NCI-H524 treated with DMSO at 0.1 percent for 48 hours (cell line): ENCODE measurements at regions not wholly inside any gene's neighbourhood (a gene's known extent, or its start where the extent isn't known, plus 50 kb on each side); places are given as distances from the start of the nearest gene placed in this dataset.
A peak's percentile ranks its signal among the peaks of the same experiment; 100 is the strongest.
"Not testable (repeated sequence)": the region's sequence is repeated elsewhere in the genome, so short reads cannot be mapped to it uniquely, and the experiment has no call there.

Experiments
- DNase-seq: peaks from one replicate; lab custom pipeline; 2025; lab: John Stamatoyannopoulos, UW

- no peak for DNase-seq
Measured at GRCh38 chr6:4655196-4656025, 120.8 kb upstream of the CDYL start.

DNA sequence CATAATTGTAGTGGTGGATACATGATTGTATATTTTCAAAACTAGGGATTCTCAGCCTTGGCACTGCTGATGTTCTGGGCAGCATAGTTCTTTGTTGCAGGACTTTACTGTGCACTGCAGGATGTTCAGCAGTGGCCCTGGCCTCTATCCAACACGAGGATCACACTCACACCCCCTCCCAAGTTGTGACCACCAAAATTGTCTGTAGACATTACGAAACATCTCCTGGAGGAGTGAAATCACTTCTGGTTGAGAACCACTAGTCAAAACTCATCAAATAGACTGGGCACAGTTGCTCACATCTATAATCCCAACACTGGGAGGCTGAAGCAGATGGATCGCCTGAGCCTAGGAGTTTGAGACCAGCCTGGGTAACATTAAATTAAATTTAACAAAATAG lies 123.1 kb upstream of the CDYL start:
- no peak for DNase-seq

- DNase-seq, result no peak
Measured at GRCh38 chr6:4651831-4652467, 124.3 kb upstream of the CDYL start.

GRCh38 chr6:4649728-4650127 lies 126.5 kb upstream of the CDYL start:
- DNase-seq, result no peak

- peak; percentile 54 for DNase-seq
Measured at GRCh38 chr6:4647414-4648365, 128.5 kb upstream of the CDYL start.

- DNase-seq, result no peak
Measured at GRCh38 chr6:4645713-4646360, 130.4 kb upstream of the CDYL start.

- no peak for DNase-seq
Measured at GRCh38 chr6:4644996-4645395, 131.2 kb upstream of the CDYL start.

DNA sequence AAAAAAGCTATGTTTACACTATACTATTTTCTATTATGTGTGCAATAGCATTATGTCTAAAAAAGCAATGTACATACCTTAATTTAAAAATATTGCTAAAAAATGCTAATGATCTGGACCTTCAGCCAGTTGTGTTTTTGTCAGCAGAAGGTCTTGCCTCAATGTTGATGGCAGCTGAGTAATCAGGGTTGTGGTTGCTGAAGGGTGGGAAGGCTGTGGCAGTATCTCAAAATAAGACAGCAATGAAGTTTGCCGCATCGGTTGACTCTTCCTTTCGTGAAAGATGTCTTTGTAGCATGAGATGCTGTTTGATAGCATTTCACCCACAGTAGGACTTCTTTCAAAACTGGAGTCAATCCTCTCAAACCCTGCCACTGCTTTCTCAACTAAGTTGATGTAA lies 134.7 kb upstream of the CDYL start:
- no peak for DNase-seq

DNA sequence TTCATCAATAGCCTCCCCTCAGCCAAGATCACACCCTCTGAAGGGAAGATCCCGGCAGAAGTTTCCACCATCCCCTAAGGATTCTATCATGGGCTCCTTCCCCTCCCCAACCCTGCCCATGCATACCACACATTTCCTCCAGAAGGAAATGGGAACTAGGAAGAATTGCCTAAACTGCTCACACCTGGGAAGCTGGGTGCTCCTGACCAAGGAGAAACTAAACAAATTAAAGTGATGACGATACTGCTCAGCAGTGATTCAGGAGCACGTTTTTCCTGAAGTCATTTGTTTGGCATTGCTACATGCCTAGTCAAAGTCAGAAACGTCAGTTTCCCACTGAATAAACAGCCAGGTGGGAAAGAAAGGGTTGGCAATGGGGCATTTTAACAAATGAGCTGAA lies 136.1 kb upstream of the CDYL start:
- no peak for DNase-seq

DNA sequence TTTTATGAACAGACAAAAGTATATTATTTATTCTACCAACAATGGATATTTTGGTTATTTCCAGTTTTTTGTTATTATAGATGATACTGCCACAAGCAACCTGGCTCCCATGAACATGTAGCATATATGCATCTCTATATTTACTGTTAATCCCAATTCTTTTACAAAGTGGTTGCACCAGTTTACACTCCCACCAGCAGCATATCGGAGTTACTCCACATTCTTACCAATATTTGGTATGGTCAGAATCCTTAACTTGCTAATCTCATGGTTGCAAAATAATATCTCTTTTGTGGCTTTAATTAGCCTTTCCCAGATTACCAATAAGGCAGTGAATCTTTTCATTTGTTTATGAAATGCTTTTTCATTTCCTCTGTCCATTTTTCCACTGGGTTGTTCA lies 137.6 kb upstream of the CDYL start:
- DNase-seq, result no peak

GRCh38 chr6:4637691-4638433 lies 138.3 kb upstream of the CDYL start:
- DNase-seq, result no peak

- no peak for DNase-seq
Measured at GRCh38 chr6:4636881-4637224, 139.4 kb upstream of the CDYL start.

GRCh38 chr6:4636191-4636880 lies 139.9 kb upstream of the CDYL start:
- no peak for DNase-seq

DNA sequence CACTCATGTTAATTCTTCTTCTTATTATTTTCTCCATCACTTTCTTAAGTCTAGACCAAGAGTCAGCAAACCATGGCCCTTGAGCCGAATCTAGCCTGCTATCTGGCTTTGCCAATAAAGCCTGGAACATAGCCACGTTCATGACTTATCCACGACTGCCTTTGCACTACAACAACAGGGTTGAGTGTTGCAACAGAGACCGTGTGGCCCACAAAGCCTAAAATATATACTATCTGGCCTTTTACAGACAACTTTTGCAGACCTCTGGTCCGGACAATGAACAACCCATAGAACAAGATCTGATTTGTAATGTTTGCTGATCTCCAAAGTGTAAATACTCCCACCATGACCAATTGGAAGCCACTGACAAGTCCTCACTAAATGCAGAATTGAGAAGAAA lies 140.5 kb upstream of the CDYL start:
- DNase-seq, result no peak

DNA sequence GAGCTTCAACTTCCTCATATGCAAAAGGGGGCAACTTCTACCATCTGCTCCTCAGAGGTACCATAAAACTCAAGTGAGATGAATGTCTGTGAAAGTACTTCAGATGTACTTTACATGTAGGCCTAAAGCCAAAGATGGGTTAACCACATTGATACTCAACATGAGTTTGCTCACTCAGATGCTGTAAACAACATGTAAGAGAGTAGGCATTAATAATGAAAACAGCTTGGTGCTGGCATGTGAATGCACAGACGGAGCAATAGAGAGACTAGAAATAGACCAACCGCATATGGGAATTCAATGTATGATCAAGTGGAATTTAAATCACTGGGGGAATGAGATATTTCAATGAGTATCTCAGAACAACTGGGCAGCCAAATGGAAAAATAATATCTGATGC lies 143.8 kb upstream of the CDYL start:
- DNase-seq, result peak; percentile 77

- not testable (repeated sequence) for DNase-seq
Measured at GRCh38 chr6:4629789-4630188, 146.4 kb upstream of the CDYL start.

DNA sequence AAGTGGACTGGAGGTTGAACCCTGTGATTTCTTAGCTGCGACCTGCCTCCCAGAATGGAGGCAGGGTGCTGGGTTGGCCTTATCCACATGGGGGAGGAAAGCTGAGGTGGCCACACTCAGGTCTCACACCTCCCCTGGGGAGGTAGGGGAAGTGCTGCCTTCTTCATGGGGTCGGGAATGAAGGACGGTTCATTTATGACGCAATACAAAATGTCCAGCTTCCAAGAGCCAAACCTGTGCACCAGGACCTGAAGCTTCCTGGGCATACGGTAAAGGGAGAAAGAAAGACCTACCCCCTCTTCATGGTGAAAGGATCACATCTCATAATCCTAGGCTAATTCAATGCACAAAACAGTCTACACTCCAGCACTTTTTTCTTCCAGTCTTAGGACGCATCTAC lies 150.6 kb upstream of the CDYL start:
- no peak for DNase-seq

GRCh38 chr6:4624726-4625125 lies 151.5 kb upstream of the CDYL start:
- DNase-seq, result no peak

DNA sequence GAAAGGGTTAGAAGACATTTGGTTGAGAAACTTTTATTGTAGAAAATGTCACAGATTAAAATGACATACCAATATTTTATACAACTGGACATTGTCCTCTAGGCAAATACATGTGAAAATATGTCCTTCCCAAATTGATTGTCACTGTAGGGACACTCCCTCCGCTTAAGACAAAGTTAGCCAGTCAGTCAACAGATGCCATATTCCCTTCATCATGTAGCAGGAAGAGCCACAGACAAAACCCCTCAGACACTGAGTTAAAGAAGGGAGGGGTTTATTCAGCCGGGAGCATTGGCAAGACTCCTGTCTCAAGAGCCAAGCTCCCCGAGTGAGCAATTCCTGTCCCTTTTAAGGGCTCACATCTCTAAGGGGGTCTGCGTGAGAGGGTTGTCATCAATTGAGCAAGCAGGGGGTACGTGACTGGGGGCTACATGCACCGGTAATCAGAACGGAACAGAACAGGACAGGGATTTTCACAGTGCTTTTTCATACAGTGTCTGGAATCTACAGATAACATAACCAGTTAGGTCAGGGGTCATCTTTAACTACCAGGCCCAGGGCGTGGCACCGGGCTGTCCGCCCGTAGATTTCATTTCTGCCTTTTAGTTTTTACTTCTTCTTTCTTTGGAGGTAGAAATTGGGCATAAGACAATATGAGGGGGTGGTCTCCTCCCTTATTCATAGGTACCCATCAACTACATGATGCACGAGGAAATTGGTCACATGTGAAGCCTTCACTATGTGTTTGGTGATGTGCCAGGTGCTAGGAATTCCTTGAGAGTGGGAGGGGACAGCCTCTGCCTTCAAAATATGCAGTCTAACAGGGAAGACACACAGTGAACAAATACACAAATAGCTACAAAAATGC lies 155.7 kb upstream of the CDYL start:
- no peak for DNase-seq

- no peak for DNase-seq
Measured at GRCh38 chr6:4616311-4616710, 159.9 kb upstream of the CDYL start.
